Omental fat pad (tissue), 3 donors: ENCODE measurements at regions not wholly inside any gene's neighbourhood (a gene's known extent, or its start where the extent isn't known, plus 50 kb on each side); places are given as distances from the start of the nearest gene placed in this dataset.

Experiments used
- ATAC-seq: fragments of 150-250 bp; one replicate; pipeline ENCODE4 v1.9.1; 2016; ENCODE audit warnings: mild to moderate bottlenecking, moderate library complexity; ENCODE audit not compliant: low FRiP score
- DNase-seq: peaks from one replicate; pipeline ENCODE4 v3.0.0-alpha.2; 2019; ENCODE audit warnings: low spot score
- TF ChIP-seq, protein P1 (sequence below), 3 donors: fragments of 450-650 bp; IDR thresholded peaks; one replicate each; pipeline ENCODE4 v1.5.1; 2016 to 2017; ENCODE audit warnings: antibody characterized with exemption in 3 of 3, mild to moderate bottlenecking in 3 of 3, moderate library complexity in 2 of 3

GRCh38 chr4:24727390-24728224 lies 67.8 kb upstream of the SOD3 start:
- ATAC-seq (no peak), DNase-seq (no peak)
- TF ChIP-seq, protein P1, sequence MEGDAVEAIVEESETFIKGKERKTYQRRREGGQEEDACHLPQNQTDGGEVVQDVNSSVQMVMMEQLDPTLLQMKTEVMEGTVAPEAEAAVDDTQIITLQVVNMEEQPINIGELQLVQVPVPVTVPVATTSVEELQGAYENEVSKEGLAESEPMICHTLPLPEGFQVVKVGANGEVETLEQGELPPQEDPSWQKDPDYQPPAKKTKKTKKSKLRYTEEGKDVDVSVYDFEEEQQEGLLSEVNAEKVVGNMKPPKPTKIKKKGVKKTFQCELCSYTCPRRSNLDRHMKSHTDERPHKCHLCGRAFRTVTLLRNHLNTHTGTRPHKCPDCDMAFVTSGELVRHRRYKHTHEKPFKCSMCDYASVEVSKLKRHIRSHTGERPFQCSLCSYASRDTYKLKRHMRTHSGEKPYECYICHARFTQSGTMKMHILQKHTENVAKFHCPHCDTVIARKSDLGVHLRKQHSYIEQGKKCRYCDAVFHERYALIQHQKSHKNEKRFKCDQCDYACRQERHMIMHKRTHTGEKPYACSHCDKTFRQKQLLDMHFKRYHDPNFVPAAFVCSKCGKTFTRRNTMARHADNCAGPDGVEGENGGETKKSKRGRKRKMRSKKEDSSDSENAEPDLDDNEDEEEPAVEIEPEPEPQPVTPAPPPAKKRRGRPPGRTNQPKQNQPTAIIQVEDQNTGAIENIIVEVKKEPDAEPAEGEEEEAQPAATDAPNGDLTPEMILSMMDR (IDR thresholded peaks at IDR 0.05): no peak

DNA sequence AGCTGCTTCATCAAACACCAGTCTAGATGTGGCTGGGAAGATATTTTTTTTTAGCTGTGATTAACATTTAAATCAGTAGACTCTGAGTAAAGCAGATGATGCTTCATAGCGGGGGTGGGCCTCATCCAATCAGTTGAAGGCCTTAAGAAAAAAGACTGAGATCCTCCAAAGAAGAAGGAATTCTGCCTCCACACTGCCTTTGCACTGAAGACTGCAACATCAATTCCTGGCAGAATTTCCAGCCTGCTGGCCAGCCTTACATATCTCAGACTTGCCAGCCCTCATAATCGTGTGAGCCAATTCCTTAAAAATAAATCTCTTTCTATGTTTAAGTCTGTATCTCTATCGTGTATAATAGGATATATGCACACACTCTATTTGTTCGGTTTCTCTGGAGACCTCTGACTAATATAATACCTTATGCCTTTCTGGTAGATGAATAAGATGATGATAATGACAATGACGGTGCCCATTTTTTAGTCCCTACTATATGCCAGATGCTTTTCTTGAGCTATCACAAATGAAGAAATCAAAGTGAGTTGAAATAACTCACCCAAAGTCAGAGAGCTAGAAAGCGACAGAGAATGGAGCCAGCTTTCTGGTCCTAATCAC lies 66.1 kb upstream of the SOD3 start:
- DNase-seq: no peak
- no peak for ATAC-seq
- TF ChIP-seq, protein P1 (IDR thresholded peaks at IDR 0.05): no peak

GRCh38 chr4:24730256-24731001 lies 64.9 kb upstream of the SOD3 start:
- TF ChIP-seq, protein P1 (IDR thresholded peaks at IDR 0.05): no peak
- peak; percentile 59 for ATAC-seq
- no peak for DNase-seq

- no peak for DNase-seq
- no peak for ATAC-seq
Measured at GRCh38 chr4:24731448-24731847, 63.9 kb upstream of the SOD3 start.

DNA sequence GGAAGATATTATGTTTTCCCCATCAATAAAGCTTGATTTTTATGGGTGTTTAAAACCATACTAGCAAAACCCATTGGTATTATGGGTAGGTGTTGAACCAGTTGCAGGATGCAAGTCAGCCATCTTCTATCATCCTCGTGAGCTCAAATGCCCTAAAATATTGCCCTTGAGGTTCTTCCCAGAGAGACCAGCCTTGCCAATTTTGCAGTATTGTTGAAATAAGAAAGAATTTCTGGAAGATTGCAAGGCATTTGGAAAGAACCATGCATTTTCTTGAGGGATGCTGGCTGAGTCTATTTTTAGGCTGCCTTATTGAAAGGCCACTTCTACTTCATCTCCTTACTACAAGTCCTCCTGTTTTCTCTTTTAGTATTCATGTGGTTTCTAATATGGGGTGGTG lies 60.9 kb upstream of the SOD3 start:
- TF ChIP-seq, protein P1 (IDR thresholded peaks at IDR 0.05): no peak
- no peak for DNase-seq
- ATAC-seq: no peak

More at GRCh38 chr4:24731448-24731847, 63.9 kb upstream of the SOD3 start:
- TF ChIP-seq, protein P1 (IDR thresholded peaks at IDR 0.05): no peak

GRCh38 chr4:24736066-24736465 lies 59.3 kb upstream of the SOD3 start:
- DNase-seq: no peak
- ATAC-seq: no peak
- TF ChIP-seq, protein P1 (IDR thresholded peaks at IDR 0.05): no peak
